T-helper 2 cell (primary cell): ENCODE measurements at regions not wholly inside any gene's neighbourhood (a gene's known extent, or its start where the extent isn't known, plus 50 kb on each side); places are given as distances from the start of the nearest gene placed in this dataset.

Source experiments
- DNase-seq, 5 experiments: peaks; one replicate each; pipeline versions ENCODE4 v3.0.0 to v3.0.0-alpha.2; 2012 to 2022

GRCh38 chr16:79439901-79440300 lies 160.6 kb downstream of the MAF start:
- DNase-seq, result no peak

- no peak for DNase-seq
Measured at GRCh38 chr16:79437764-79438751, 162.5 kb downstream of the MAF start.

- DNase-seq, result no peak
Measured at GRCh38 chr16:79436885-79437284, 163.7 kb downstream of the MAF start.

- DNase-seq, result no peak
Measured at GRCh38 chr16:79434771-79435170, 165.8 kb downstream of the MAF start.

- no peak for DNase-seq
Measured at GRCh38 chr16:79434092-79434491, 166.4 kb downstream of the MAF start.

GRCh38 chr16:79431923-79432322 lies 168.6 kb downstream of the MAF start:
- no peak for DNase-seq

- DNase-seq, result no peak
Measured at GRCh38 chr16:79430191-79430678, 170.3 kb downstream of the MAF start.

GRCh38 chr16:79429381-79430190 lies 171.0 kb downstream of the MAF start:
- DNase-seq, result no peak

GRCh38 chr16:79426663-79427062 lies 173.9 kb downstream of the MAF start:
- no peak for DNase-seq

- no peak for DNase-seq
Measured at GRCh38 chr16:79422064-79422463, 178.5 kb downstream of the MAF start.

- DNase-seq, result no peak
Measured at GRCh38 chr16:79421126-79421525, 179.4 kb downstream of the MAF start.

- DNase-seq, result no peak
Measured at GRCh38 chr16:79420493-79420892, 180.0 kb downstream of the MAF start.

GRCh38 chr16:79419148-79419547 lies 181.4 kb downstream of the MAF start:
- no peak for DNase-seq

- DNase-seq, result no peak
Measured at GRCh38 chr16:79417601-79418008, 182.9 kb downstream of the MAF start.

- DNase-seq, result peak in 2 of 5 experiments; percentile 13 to 77
Measured at GRCh38 chr16:79415983-79416640, 184.4 kb downstream of the MAF start.

GRCh38 chr16:79412783-79413225 lies 187.7 kb downstream of the MAF start:
- DNase-seq, result no peak

GRCh38 chr16:79411805-79412204 lies 188.7 kb downstream of the MAF start:
- peak in 1 of 5 experiments; percentile 61 for DNase-seq

GRCh38 chr16:79411357-79411756 lies 189.2 kb downstream of the MAF start:
- no peak for DNase-seq

- no peak for DNase-seq
Measured at GRCh38 chr16:79409978-79410377, 190.6 kb downstream of the MAF start.

- no peak for DNase-seq
Measured at GRCh38 chr16:79408355-79408754, 192.2 kb downstream of the MAF start.

GRCh38 chr16:79407461-79408135 lies 192.9 kb downstream of the MAF start:
- DNase-seq, result no peak

- DNase-seq, result no peak
Measured at GRCh38 chr16:79407005-79407404, 193.5 kb downstream of the MAF start.
